Mucosa of rectum (tissue), 2 donors: ENCODE measurements at regions not wholly inside any gene's neighbourhood (a gene's known extent, or its start where the extent isn't known, plus 50 kb on each side); places are given as distances from the start of the nearest gene placed in this dataset.

ENCODE experiments used
- H3K27ac ChIP-seq, 2 donors: one replicate each; pipeline ENCODE4 v1.7.0; 2013; ENCODE audit warnings: inconsistent platforms in 2 of 2, low read depth in 2 of 2, low read length in 2 of 2
- H3K27me3 ChIP-seq, 2 donors: one replicate each; pipeline ENCODE4 v1.7.0; 2013; ENCODE audit warnings: low read length in 2 of 2; ENCODE audit not compliant: control insufficient read depth in 2 of 2, insufficient read depth in 2 of 2
- H3K36me3 ChIP-seq, 2 donors: one replicate each; pipeline ENCODE4 v1.7.0; 2013; ENCODE audit warnings: low read length in 2 of 2; ENCODE audit not compliant: control insufficient read depth in 2 of 2, insufficient read depth in 2 of 2
- H3K4me1 ChIP-seq, 2 donors: one replicate each; pipeline ENCODE4 v1.7.0; 2013; ENCODE audit warnings: low read length in 2 of 2, mild to moderate bottlenecking in 1 of 2; ENCODE audit not compliant: control insufficient read depth in 2 of 2, insufficient read depth in 2 of 2
- H3K4me3 ChIP-seq, 2 donors: one replicate each; pipeline ENCODE4 v1.7.0; 2013; ENCODE audit warnings: low read length in 2 of 2
- H3K9ac ChIP-seq, 2 donors: one replicate each; pipeline ENCODE4 v1.7.0; 2013; ENCODE audit warnings: low read length in 2 of 2, low read depth in 1 of 2, mild to moderate bottlenecking in 1 of 2
- H3K9me3 ChIP-seq, 2 donors: one replicate each; pipeline ENCODE4 v1.7.0; 2013; ENCODE audit warnings: low read length in 2 of 2; ENCODE audit not compliant: control insufficient read depth in 2 of 2
- donor health status: healthy.
- donor health status: Normal muscosa, but diverticular disease.

DNA sequence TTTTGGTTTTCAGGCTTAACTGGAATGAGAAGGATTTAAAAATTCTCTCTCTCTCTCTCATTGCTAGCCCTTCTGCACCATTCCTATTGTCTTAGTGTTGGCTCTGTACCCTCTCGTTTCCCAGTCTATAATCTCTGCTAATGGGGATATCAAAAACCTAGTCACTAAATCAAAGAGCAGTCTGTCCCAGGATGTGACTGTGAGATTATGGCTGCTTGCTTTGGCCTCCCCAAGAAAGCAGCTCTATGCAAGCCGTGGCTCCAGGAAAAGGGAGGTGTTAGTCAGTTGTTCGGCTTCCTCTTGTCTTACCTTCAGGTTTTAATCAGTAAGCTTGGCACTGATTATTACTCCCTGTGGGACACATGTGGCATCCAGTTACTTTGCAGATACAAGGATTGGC lies 468.8 kb downstream of the USP25 start:
- H3K9me3 ChIP-seq = peaks cover 0 to 3% of the 10 kb centered on the region in 2 donors
- H3K9ac ChIP-seq = no peak overlapping the region
- no peaks in the 10 kb centered on the region for H3K4me1 ChIP-seq
- H3K4me3 ChIP-seq = no peak overlapping the region
- H3K27ac ChIP-seq = no peak overlapping the region
- H3K27me3 ChIP-seq = no peaks in the 10 kb centered on the region
- no peaks in the 10 kb centered on the region for H3K36me3 ChIP-seq

DNA sequence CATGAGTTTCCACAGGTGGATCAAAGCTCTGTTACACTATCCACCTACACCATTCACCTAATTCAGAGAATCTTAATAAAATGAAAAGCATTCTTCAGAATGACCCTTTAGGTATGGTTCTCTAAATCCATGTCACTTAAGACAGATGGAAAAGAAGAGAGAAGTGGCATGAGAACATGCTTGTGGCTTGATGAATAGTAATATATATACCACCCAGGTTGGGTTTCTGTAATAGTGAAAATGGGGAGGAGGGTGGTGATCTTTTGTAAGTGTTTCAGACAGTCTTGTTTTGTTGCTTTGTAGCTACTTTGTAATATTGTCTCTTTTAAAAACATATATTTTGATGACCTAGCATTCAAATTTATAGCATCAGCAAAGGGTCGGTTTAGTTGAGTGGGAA lies 469.8 kb downstream of the USP25 start:
- Histone ChIP-seq H3K4me1 (no peaks in the 10 kb centered on the region), H3K27me3 (no peaks in the 10 kb centered on the region), H3K4me3 (no peak overlapping the region), H3K36me3 (no peaks in the 10 kb centered on the region), H3K9me3 (peaks cover 0 to 3% of the 10 kb centered on the region in 2 donors), H3K27ac (no peak overlapping the region), H3K9ac (no peak overlapping the region)

DNA sequence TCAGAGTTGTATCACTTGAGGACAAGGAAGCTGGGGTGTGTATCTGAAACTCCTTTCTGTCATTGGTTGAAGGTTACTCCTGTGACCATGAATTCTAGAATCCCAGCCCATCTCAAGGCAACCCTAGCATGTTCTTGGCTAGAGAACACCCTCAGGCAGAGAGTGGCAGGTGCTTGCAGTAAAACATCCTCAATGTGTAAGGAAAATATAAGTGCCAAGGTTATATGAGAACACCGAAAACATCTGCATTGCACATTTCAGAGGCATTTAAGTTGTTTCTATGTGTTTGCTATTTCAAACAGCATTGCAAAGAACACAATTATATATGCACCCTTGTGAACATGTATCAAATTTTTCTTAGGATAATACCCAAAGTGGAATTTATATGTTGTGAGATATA lies 471.9 kb downstream of the USP25 start:
- no peak overlapping the region for H3K27ac ChIP-seq
- H3K27me3 ChIP-seq = no peaks in the 10 kb centered on the region
- no peaks in the 10 kb centered on the region for H3K4me1 ChIP-seq
- no peaks in the 10 kb centered on the region for H3K36me3 ChIP-seq
- H3K9me3 ChIP-seq = peaks cover 0 to 3% of the 10 kb centered on the region in 2 donors
- no peak overlapping the region for H3K4me3 ChIP-seq
- no peak overlapping the region for H3K9ac ChIP-seq

DNA sequence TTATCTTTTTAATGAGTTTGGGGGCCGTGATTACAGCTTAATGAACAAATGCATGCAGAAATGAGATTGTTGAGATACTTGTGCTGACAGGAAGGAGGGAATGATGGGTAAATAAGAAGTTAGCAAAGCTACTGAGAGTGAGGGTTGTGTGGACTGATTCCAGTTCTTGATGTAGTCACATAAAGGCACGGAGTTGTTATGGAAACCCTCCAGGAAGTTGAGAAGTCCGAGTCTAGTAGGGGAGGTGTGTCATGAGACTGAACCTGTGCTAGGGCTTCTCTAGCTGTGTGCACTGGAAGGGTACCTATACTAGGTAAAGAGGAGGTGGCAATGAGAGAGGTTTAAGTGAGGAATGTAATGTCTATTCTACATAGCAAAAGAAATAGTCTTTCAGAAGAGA lies 475.7 kb downstream of the USP25 start:
- no peaks in the 10 kb centered on the region for H3K4me1 ChIP-seq
- no peak overlapping the region for H3K27ac ChIP-seq
- H3K9me3 ChIP-seq = no peaks in the 10 kb centered on the region
- H3K27me3 ChIP-seq = no peaks in the 10 kb centered on the region
- no peak overlapping the region for H3K4me3 ChIP-seq
- H3K9ac ChIP-seq = no peak overlapping the region
- H3K36me3 ChIP-seq = no peaks in the 10 kb centered on the region

DNA sequence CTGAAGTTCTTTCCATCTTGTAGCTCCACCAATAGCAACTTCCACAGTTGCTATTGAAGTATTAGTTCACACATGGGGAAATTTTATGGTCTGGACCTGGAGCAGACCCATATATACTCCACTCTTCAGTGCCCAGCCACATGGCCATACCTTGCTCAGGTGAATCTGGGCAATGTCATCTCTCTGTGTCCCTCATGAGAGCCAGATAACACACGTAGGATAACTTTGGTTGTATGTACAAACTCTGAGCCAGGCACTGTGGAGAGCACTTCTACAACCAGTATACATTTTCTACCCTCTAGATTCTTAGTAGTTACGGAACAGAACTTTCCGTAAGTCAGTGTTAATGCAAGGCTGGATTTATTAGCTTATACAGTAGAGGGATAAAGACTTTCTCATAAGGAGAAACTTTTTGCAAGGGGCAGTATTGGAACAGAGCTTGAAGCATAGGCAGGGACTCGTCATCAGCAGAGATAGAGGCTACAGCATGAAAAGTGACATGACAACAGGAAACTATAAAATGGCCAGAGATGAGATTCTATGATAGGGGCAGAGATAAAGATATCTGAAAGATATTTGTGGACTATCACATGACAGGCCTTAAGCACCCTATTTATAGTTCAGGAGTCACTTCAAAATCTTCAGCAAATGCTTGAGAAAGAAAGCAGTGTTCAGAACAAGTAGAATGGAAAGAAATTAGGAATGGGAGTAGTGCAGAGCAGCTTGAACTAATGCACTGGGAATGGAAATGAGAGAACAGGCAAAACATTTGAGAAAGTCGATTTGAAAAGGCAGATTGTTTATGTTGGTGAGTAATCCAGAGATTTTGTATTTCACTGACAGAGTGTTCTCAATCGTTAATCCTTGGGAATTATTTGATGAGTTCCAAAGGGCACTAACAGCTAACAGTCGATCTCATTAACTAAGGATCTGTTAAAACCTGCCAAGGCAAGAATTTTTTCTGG lies 481.8 kb downstream of the USP25 start:
- no peaks in the 10 kb centered on the region for H3K27me3 ChIP-seq
- H3K27ac ChIP-seq = peak overlapping the region in 1 of 2 donors; percentile 67
- no peak overlapping the region for H3K4me3 ChIP-seq
- H3K4me1 ChIP-seq = no peaks in the 10 kb centered on the region
- H3K9ac ChIP-seq = no peak overlapping the region
- H3K36me3 ChIP-seq = no peaks in the 10 kb centered on the region
- H3K9me3 ChIP-seq = no peaks in the 10 kb centered on the region

DNA sequence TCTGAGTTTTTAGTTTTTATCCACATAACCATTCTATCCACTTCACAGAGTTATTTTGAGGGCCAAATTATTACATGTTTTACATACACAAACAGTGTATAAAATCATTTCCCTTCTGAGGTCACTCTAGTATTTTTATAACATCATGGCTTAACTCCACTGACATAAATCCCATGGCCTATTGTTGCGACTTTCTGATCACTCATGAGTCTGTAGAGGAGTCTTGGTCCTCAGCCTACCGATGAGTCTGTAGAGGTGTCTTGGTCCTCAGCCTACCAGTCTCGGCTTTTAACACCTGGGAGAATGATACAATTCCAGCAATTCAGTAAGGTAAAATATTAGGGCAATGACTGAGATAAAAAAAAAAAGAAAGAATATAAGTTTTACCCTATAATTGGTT lies 483.7 kb downstream of the USP25 start:
- Histone ChIP-seq H3K4me1 (no peaks in the 10 kb centered on the region), H3K4me3 (no peak overlapping the region), H3K9ac (no peak overlapping the region), H3K36me3 (no peaks in the 10 kb centered on the region), H3K27me3 (no peaks in the 10 kb centered on the region), H3K9me3 (no peaks in the 10 kb centered on the region), H3K27ac (no peak overlapping the region)

DNA sequence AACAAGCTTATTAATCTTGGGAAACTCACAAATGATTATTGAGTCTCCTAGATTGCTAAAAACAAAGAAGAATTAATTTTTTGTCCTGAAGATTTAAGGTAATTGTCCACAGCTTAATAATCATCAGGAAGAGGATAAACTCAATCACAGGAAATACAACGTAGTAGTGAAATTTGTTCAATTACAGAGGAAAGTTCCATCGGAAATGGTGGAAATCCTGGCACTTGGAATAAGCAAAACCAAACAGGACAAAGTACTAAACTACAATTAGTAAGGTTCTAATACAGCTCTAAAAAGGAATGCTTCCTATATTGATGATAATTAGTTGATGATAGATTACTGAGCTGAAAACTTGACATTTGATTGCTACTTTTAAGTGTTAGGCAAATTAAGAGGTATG lies 485.4 kb downstream of the USP25 start:
- no peak overlapping the region for H3K4me3 ChIP-seq
- no peak overlapping the region for H3K9ac ChIP-seq
- no peaks in the 10 kb centered on the region for H3K9me3 ChIP-seq
- H3K27me3 ChIP-seq = no peaks in the 10 kb centered on the region
- no peaks in the 10 kb centered on the region for H3K4me1 ChIP-seq
- no peak overlapping the region for H3K27ac ChIP-seq
- no peaks in the 10 kb centered on the region for H3K36me3 ChIP-seq

DNA sequence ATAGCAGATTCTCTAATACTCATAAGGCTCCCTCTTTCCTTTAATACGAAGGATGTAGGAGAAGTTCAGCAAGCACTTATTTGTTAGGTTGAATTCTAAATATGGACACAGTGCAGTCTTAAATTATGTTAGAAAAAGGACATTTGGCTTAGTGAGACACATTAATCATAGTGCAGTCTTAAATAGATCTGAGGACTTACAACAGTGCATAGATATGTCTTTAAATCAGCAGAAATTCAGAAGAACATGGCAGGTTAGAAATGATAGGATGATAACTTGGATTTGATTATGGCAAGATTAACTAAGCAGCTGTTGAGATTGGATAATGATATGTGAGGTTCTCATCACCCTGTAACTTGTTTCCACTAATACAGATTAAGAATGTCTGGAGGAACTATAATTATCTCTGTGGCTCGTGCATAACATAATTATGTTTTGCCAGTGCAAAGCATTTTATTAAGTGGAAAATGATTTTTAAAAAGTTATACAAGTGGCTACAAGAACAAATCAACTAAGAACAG lies 485.9 kb downstream of the USP25 start:
- Histone ChIP-seq H3K4me3 (no peak overlapping the region), H3K36me3 (no peaks in the 10 kb centered on the region), H3K27me3 (no peaks in the 10 kb centered on the region), H3K9me3 (no peaks in the 10 kb centered on the region), H3K27ac (no peak overlapping the region), H3K4me1 (no peaks in the 10 kb centered on the region), H3K9ac (no peak overlapping the region)

DNA sequence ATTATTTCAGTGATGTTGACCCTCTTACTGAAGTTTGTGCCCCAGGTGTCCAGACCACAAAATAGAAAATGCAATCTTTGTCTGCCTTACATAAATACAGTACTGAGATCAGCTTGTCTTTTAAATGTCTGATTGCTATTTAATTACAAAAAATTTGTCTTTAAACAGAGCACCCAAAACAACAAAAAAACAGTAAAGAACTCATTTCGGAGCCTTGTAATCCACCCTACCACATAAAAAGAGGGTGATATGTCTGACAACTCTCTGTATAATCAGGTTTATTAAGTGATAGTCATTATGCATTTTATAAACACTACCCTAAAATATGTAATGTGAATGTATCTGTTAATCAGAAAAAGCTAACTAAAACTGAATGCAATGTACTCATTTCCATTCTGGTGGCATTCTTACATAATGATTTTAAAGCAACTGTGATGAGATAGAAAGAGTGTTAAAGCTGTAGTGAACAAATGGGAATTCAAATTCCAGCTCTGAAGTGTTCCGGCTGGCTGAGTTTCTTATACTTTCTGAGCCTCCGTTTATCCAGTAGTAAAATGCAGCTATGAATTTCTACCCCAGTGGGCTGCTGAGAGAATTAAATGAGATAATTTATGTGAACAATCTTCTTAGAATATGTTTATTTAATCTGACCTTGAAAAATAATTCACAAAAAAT lies 486.6 kb downstream of the USP25 start:
- H3K4me1 ChIP-seq = no peaks in the 10 kb centered on the region
- H3K4me3 ChIP-seq = no peak overlapping the region
- H3K9ac ChIP-seq = no peak overlapping the region
- no peaks in the 10 kb centered on the region for H3K27me3 ChIP-seq
- H3K27ac ChIP-seq = no peak overlapping the region
- no peaks in the 10 kb centered on the region for H3K9me3 ChIP-seq
- H3K36me3 ChIP-seq = no peaks in the 10 kb centered on the region

DNA sequence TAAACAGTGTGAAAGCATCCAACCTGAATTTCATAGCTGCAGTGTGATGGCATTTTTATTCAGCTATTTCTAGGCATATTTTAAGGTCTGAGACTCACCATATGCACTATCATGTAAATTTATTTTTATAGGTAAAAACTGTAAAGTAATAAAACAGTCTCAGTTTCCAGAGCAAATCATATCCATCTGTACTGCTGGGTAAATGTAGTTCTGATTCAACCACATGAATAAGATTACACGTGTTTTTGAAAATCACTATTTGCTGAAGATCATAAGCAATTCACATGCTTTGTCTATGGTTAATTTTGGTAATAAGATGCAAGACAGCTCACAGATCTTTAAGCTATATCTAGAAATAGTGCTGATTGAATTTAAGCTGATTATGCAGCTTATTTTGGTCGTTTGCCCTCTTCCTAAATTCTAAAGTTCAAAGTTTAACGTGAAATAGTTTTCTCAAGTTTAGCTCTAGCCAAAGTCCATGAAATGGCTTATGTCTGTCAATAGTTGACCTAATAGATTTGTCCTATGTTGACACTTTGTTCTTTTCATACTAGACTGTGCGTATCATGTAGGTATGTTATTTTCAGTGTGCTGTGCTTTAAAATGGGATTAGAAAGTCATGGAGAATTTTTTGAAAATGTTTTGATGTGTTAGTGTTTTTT lies 489.0 kb downstream of the USP25 start:
- no peak overlapping the region for H3K9ac ChIP-seq
- H3K27me3 ChIP-seq = no peaks in the 10 kb centered on the region
- no peaks in the 10 kb centered on the region for H3K9me3 ChIP-seq
- H3K36me3 ChIP-seq = no peaks in the 10 kb centered on the region
- H3K4me1 ChIP-seq = no peaks in the 10 kb centered on the region
- H3K4me3 ChIP-seq = no peak overlapping the region
- H3K27ac ChIP-seq = no peak overlapping the region
